ENCODE measurements at regions not wholly inside any gene's neighbourhood (a gene's known extent, or its start where the extent isn't known, plus 50 kb on each side); places are given as distances from the start of the nearest gene placed in this dataset.
A peak's percentile ranks its signal among the peaks of the same experiment; 100 is the strongest.

DNA sequence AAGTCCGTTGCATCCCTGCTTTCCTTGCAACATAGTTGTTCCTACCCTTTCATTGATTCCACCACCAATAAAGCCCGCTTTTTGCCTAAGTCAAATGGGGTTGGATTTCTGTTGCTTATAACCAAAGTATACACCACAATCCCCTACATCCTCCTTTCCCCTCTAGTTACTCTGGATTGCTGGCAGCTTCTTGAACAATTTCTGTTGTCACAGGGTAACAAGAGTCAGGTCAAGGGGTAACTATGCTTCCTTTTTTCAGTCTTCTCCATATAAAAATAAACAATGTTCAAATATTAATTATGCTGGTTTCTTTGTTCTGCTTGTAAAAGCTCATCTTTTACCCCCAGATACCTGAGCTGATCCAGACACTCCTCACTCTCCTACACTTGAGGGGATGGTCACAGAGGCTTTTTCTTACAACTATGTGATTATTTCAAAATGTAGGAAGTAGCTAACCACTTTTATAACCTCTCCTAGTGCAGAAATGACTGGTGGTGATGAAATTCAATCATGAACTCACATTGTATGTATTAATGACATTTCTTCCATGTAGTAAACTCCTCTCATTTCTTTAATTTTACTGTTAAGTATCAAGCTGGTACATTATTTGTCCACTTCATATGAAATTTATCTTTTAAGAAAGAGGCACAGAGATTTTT is 136.5 kb downstream of the SNX18 start:
- Histone ChIP-seq H3K4me1 (ENCODE audit: control insufficient read depth, extremely low read depth, insufficient read depth, low read length) (peaks cover 2% of the 10 kb centered on the region), H3K36me3 (ENCODE audit: control insufficient read depth, insufficient read depth, low read length) (no peaks in the 10 kb centered on the region), H3K27ac (ENCODE audit: insufficient read depth, low read length) (no peak overlapping the region), H4K20me1 (ENCODE audit: control insufficient read depth, extremely low read depth, insufficient read depth, low read length) (no peaks in the 10 kb centered on the region), H3K9me3 (ENCODE audit: control insufficient read depth, insufficient read depth, low read depth, low read length) (no peaks in the 10 kb centered on the region), H3K4me2 (ENCODE audit: extremely low read depth, insufficient read depth, low read length) (no peak overlapping the region), H3K79me2 (ENCODE audit: control insufficient read depth, insufficient read depth, low read length) (no peaks in the 10 kb centered on the region), H3K4me3 (replicated peaks in 1 of 4; ENCODE audit: control extremely low read depth in 1 of 4, insufficient read depth in 1 of 4, low read depth in 3 of 4, low read length in 4 of 4) (no peak overlapping the region), H3K9ac (ENCODE audit: insufficient read depth, low read length) (no peak overlapping the region), H3K27me3 (ENCODE audit: control insufficient read depth, insufficient read depth, low read length) (no peaks in the 10 kb centered on the region), H2AFZ (ENCODE audit: low read length) (no peak overlapping the region)
- no peak for TF ChIP-seq EZH2 (IDR thresholded peaks at IDR 0.05; ENCODE audit: low read length, missing control alignments)
- TF ChIP-seq, protein P1, sequence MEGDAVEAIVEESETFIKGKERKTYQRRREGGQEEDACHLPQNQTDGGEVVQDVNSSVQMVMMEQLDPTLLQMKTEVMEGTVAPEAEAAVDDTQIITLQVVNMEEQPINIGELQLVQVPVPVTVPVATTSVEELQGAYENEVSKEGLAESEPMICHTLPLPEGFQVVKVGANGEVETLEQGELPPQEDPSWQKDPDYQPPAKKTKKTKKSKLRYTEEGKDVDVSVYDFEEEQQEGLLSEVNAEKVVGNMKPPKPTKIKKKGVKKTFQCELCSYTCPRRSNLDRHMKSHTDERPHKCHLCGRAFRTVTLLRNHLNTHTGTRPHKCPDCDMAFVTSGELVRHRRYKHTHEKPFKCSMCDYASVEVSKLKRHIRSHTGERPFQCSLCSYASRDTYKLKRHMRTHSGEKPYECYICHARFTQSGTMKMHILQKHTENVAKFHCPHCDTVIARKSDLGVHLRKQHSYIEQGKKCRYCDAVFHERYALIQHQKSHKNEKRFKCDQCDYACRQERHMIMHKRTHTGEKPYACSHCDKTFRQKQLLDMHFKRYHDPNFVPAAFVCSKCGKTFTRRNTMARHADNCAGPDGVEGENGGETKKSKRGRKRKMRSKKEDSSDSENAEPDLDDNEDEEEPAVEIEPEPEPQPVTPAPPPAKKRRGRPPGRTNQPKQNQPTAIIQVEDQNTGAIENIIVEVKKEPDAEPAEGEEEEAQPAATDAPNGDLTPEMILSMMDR (conservative IDR thresholded peaks at IDR 0.05 in 1 of 2, IDR thresholded peaks at IDR 0.05 in 1 of 2; ENCODE audit: low read depth in 1 of 2, low read length in 2 of 2) = no peak
- DNase-seq (ENCODE audit: low read depth in 2 of 2) = peak in 1 of 2 donors; percentile 42

DNA sequence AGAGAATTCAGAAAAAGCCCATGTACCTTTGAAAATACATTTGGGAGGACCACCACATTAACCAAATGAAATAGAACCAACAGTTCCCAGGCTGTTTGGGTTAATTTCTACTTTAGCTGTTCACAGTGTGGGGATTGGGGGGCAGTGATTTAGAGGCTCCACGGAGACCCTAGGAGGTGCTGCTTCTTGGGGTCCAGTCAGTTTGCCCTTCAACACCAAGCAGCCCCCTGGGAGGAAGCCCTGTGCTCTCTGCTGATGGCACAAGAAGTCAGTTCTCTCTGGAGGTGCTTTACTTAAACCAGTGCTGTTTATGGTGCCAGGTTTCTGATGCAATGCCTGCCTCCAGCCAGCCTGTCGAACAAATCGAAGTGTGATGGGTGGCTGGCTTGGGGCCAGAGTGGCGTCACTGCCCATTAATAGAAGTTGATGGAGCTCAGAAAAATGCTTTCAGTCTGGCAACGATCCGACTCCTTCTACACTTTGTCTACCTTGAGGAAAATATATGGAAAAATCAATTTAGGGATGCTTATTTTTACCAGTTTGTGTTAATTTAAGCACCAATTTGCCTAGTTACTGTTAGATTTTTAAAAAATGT is 134.0 kb downstream of the SNX18 start:
- no peak overlapping the region for H3K27ac ChIP-seq (ENCODE audit: insufficient read depth, low read length)
- no peak overlapping the region for H3K4me2 ChIP-seq (ENCODE audit: extremely low read depth, insufficient read depth, low read length)
- no peaks in the 10 kb centered on the region for H3K36me3 ChIP-seq (ENCODE audit: control insufficient read depth, insufficient read depth, low read length)
- TF ChIP-seq, protein P1 (conservative IDR thresholded peaks at IDR 0.05 in 1 of 2, IDR thresholded peaks at IDR 0.05 in 1 of 2; ENCODE audit: low read depth in 1 of 2, low read length in 2 of 2) = no peak
- TF ChIP-seq EZH2 (IDR thresholded peaks at IDR 0.05; ENCODE audit: low read length, missing control alignments) = no peak
- no peak overlapping the region for H3K4me3 ChIP-seq (replicated peaks in 1 of 4; ENCODE audit: control extremely low read depth in 1 of 4, insufficient read depth in 1 of 4, low read depth in 3 of 4, low read length in 4 of 4)
- H2AFZ ChIP-seq (ENCODE audit: low read length) = no peak overlapping the region
- H4K20me1 ChIP-seq (ENCODE audit: control insufficient read depth, extremely low read depth, insufficient read depth, low read length) = no peaks in the 10 kb centered on the region
- no peaks in the 10 kb centered on the region for H3K27me3 ChIP-seq (ENCODE audit: control insufficient read depth, insufficient read depth, low read length)
- peaks cover 11% of the 10 kb centered on the region for H3K4me1 ChIP-seq (ENCODE audit: control insufficient read depth, extremely low read depth, insufficient read depth, low read length)
- no peak overlapping the region for H3K9ac ChIP-seq (ENCODE audit: insufficient read depth, low read length)
- H3K79me2 ChIP-seq (ENCODE audit: control insufficient read depth, insufficient read depth, low read length) = no peaks in the 10 kb centered on the region
- DNase-seq (ENCODE audit: low read depth in 2 of 2) = peak; percentile 65 to 89
- no peaks in the 10 kb centered on the region for H3K9me3 ChIP-seq (ENCODE audit: control insufficient read depth, insufficient read depth, low read depth, low read length)

DNA sequence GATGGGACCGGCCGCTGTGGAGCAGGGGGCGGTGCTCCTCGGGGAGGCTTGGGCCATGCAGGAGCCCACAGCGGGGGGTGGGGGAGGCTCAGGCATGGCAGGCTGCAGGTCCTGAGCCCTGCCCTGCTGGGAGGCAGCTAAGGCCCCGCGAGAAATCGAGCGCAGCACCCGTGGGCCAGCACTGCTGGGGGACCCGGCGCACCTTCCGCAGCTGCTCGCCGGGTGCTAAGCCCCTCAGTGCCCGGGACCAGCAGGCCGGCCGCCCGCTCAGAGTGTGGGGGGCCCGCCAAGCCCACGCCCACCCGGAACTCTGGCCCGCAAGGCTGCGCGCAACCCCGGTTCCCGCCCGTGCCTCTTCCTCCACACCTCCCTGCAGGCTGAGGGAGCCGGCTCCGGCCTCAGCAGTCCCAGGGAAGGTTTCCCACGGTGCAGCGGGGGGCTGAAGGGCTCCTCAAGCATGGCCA is 131.5 kb downstream of the SNX18 start:
- Histone ChIP-seq H3K4me2 (ENCODE audit: extremely low read depth, insufficient read depth, low read length) (no peak overlapping the region), H3K79me2 (ENCODE audit: control insufficient read depth, insufficient read depth, low read length) (no peaks in the 10 kb centered on the region), H3K9me3 (ENCODE audit: control insufficient read depth, insufficient read depth, low read depth, low read length) (no peaks in the 10 kb centered on the region), H3K27me3 (ENCODE audit: control insufficient read depth, insufficient read depth, low read length) (no peaks in the 10 kb centered on the region), H3K9ac (ENCODE audit: insufficient read depth, low read length) (no peak overlapping the region), H3K4me3 (replicated peaks in 1 of 4; ENCODE audit: control extremely low read depth in 1 of 4, insufficient read depth in 1 of 4, low read depth in 3 of 4, low read length in 4 of 4) (no peak overlapping the region), H3K27ac (ENCODE audit: insufficient read depth, low read length) (no peak overlapping the region), H4K20me1 (ENCODE audit: control insufficient read depth, extremely low read depth, insufficient read depth, low read length) (no peaks in the 10 kb centered on the region), H2AFZ (ENCODE audit: low read length) (no peak overlapping the region), H3K4me1 (ENCODE audit: control insufficient read depth, extremely low read depth, insufficient read depth, low read length) (peaks cover 28% of the 10 kb centered on the region), H3K36me3 (ENCODE audit: control insufficient read depth, insufficient read depth, low read length) (no peaks in the 10 kb centered on the region)
- no peak for DNase-seq (ENCODE audit: low read depth in 2 of 2)
- TF ChIP-seq, protein P1 (conservative IDR thresholded peaks at IDR 0.05 in 1 of 2, IDR thresholded peaks at IDR 0.05 in 1 of 2; ENCODE audit: low read depth in 1 of 2, low read length in 2 of 2) = no peak
- TF ChIP-seq EZH2 (IDR thresholded peaks at IDR 0.05; ENCODE audit: low read length, missing control alignments) = no peak
